Neural cell (in vitro differentiated cells): ENCODE measurements at regions not wholly inside any gene's neighbourhood (a gene's known extent, or its start where the extent isn't known, plus 50 kb on each side); places are given as distances from the start of the nearest gene placed in this dataset.
"Not testable (repeated sequence)": the region's sequence is repeated elsewhere in the genome, so short reads cannot be mapped to it uniquely, and the experiment has no call there.

Experiments
- H2AFZ ChIP-seq: fragments of 200-600, 300-800 bp; sonication (generic), shearing (Covaris generic); 2 replicates; pipeline ENCODE4 v1.6.0; 2014; ENCODE audit warnings: low read depth, mild to moderate bottlenecking, antibody characterized with exemption, low read length, moderate library complexity
- H3F3A ChIP-seq: fragments of 200-600 bp; shearing (Covaris generic); 2 replicates; pipeline ENCODE4 v1.6.1; 2016; ENCODE audit warnings: mild to moderate bottlenecking, moderate library complexity, mixed read lengths, antibody characterized with exemption, low read length; ENCODE audit not compliant: insufficient read depth, poor library complexity, severe bottlenecking
- H3K27ac ChIP-seq: fragments of 200-600, 300-800 bp; sonication (generic), shearing (Covaris generic); 2 replicates; pipeline ENCODE4 v1.5.1; 2014; ENCODE audit warnings: mild to moderate bottlenecking, low read length, moderate library complexity
- H3K27me3 ChIP-seq: fragments of 300-800, 200-600 bp; sonication (generic), shearing (Covaris generic); 2 replicates; pipeline ENCODE4 v1.6.0; 2014; ENCODE audit warnings: mild to moderate bottlenecking, low read depth, low read length, moderate library complexity; ENCODE audit not compliant: insufficient read depth
- H3K36me3 ChIP-seq: fragments of 300-800, 200-600 bp; sonication (generic), shearing (Covaris generic); 2 replicates; pipeline ENCODE4 v1.5.1; 2014; ENCODE audit warnings: mild to moderate bottlenecking, antibody characterized with exemption, low read length, moderate library complexity; ENCODE audit not compliant: insufficient read depth
- H3K4me2 ChIP-seq: fragments of 300-800, 200-600 bp; sonication (generic), shearing (Covaris generic); 2 replicates; pipeline ENCODE4 v1.6.0; 2014; ENCODE audit warnings: mild to moderate bottlenecking, low read length
- H3K4me3 ChIP-seq: fragments of 300-800, 200-600 bp; sonication (generic), shearing (Covaris generic); 2 replicates; pipeline ENCODE4 v1.5.1; 2014; ENCODE audit warnings: mild to moderate bottlenecking, low read length, moderate library complexity
- H3K79me2 ChIP-seq: fragments of 200-600 bp; shearing (Covaris generic); replicated peaks from 2 replicates; pipeline ENCODE4 v1.6.0; 2014; ENCODE audit warnings: mild to moderate bottlenecking, low read length, moderate library complexity; ENCODE audit not compliant: insufficient read depth
- H3K9ac ChIP-seq: fragments of 300-800, 200-600 bp; sonication (generic), shearing (Covaris generic); 2 replicates; pipeline ENCODE4 v1.6.1; 2016; ENCODE audit warnings: mild to moderate bottlenecking, low read length, mixed read lengths
- H3K9me2 ChIP-seq: fragments of 200-600 bp; shearing (Covaris generic); 2 replicates; pipeline ENCODE4 v1.6.1; 2016; ENCODE audit warnings: mild to moderate bottlenecking, low read length, mixed read lengths; ENCODE audit not compliant: insufficient read depth
- H3K9me3 ChIP-seq: fragments of 200-600, 300-800 bp; sonication (generic), shearing (Covaris generic); 2 replicates; pipeline ENCODE4 v1.6.1; 2016; ENCODE audit warnings: mild to moderate bottlenecking, mixed run types, low read length, moderate library complexity, mixed read lengths
- H4K20me1 ChIP-seq: fragments of 200-600 bp; shearing (Covaris generic); 2 replicates; pipeline ENCODE4 v1.6.1; 2016; ENCODE audit warnings: mild to moderate bottlenecking, mixed run types; ENCODE audit not compliant: insufficient read depth
- CTCF ChIP-seq: fragments of 450-650 bp; IDR thresholded peaks from 2 replicates; pipeline ENCODE4 v1.5.1; 2014; ENCODE audit warnings: antibody characterized with exemption, mild to moderate bottlenecking, moderate library complexity; ENCODE audit not compliant: poor library complexity, severe bottlenecking
- EP300 ChIP-seq: fragments of 450-650 bp; conservative IDR thresholded peaks from 2 replicates; pipeline ENCODE4 v1.6.1; 2014; ENCODE audit warnings: antibody characterized with exemption, mild to moderate bottlenecking, moderate library complexity; ENCODE audit not compliant: poor library complexity, severe bottlenecking
- EZH2 ChIP-seq: fragments of 200-600, 300-800 bp; shearing (Covaris generic), sonication (generic); IDR thresholded peaks from 2 replicates; pipeline ENCODE4 v1.6.1; 2014; ENCODE audit warnings: antibody characterized with exemption, low read length, borderline replicate concordance, mild to moderate bottlenecking; ENCODE audit not compliant: insufficient read depth, poor library complexity, severe bottlenecking
- MXI1 ChIP-seq: fragments of 450-650 bp; conservative IDR thresholded peaks from 2 replicates; pipeline ENCODE4 v1.6.1; 2014; ENCODE audit warnings: antibody characterized with exemption, mild to moderate bottlenecking; ENCODE audit not compliant: poor library complexity, severe bottlenecking
- POLR2AphosphoS5 ChIP-seq: IDR thresholded peaks from 2 replicates; pipeline ENCODE4 v1.6.1; 2012
- RAD21 ChIP-seq: fragments of 450-650 bp; conservative IDR thresholded peaks from 2 replicates; pipeline ENCODE4 v1.6.1; 2014; ENCODE audit warnings: antibody characterized with exemption, mild to moderate bottlenecking, moderate library complexity
- REST ChIP-seq: IDR thresholded peaks from 2 replicates; pipeline ENCODE4 v1.6.1; 2012; ENCODE audit warnings: borderline replicate concordance
- SMC3 ChIP-seq: fragments of 450-650 bp; conservative IDR thresholded peaks from 2 replicates; pipeline ENCODE4 v1.6.1; 2014; ENCODE audit warnings: antibody characterized with exemption, mild to moderate bottlenecking, moderate library complexity; ENCODE audit not compliant: poor library complexity
- TAF1 ChIP-seq: IDR thresholded peaks from 2 replicates; pipeline ENCODE4 v1.6.1; 2012; ENCODE audit warnings: low read depth

- TF ChIP-seq CTCF, result no peak
- TF ChIP-seq EP300, result no peak
- TF ChIP-seq SMC3, result no peak
- no peak for TF ChIP-seq EZH2
- no peak for TF ChIP-seq REST
- TF ChIP-seq MXI1, result no peak
- no peak for TF ChIP-seq POLR2AphosphoS5
- TF ChIP-seq RAD21, result no peak
- no peak for TF ChIP-seq TAF1
- no peaks in the 10 kb centered on the region for H3K9me2 ChIP-seq
- no peak overlapping the region for H3K4me3 ChIP-seq
- no peak overlapping the region for H3K4me2 ChIP-seq
- H3K79me2 ChIP-seq, result no peaks in the 10 kb centered on the region
- H2AFZ ChIP-seq, result no peak overlapping the region
- no peak overlapping the region for H3K27ac ChIP-seq
- H3F3A ChIP-seq, result no peaks in the 10 kb centered on the region
- H3K27me3 ChIP-seq, result no peaks in the 10 kb centered on the region
- no peak overlapping the region for H3K9ac ChIP-seq
- no peaks in the 10 kb centered on the region for H3K36me3 ChIP-seq
- H3K9me3 ChIP-seq, result no peaks in the 10 kb centered on the region
- no peaks in the 10 kb centered on the region for H4K20me1 ChIP-seq
These were observed 1077.5 kb downstream of the PCDH9 start for GRCh38 chr13:66152596-66152995.

- not testable (repeated sequence) for H3K79me2 ChIP-seq, H3K9me2 ChIP-seq, H3K9me3 ChIP-seq, H3K27me3 ChIP-seq, H3K27ac ChIP-seq, H2AFZ ChIP-seq, H3F3A ChIP-seq, H3K36me3 ChIP-seq, H4K20me1 ChIP-seq, H3K4me2 ChIP-seq, H3K9ac ChIP-seq, H3K4me3 ChIP-seq
These were observed 1085.8 kb downstream of the PCDH9 start for GRCh38 chr13:66144357-66144756.

- Histone ChIP-seq H3K4me2 (no peak overlapping the region), H3F3A (no peaks in the 10 kb centered on the region), H3K36me3 (no peaks in the 10 kb centered on the region), H4K20me1 (no peaks in the 10 kb centered on the region), H3K9ac (no peak overlapping the region), H3K27me3 (no peaks in the 10 kb centered on the region), H3K79me2 (no peaks in the 10 kb centered on the region), H3K9me3 (no peaks in the 10 kb centered on the region), H3K9me2 (no peaks in the 10 kb centered on the region), H3K27ac (no peak overlapping the region), H3K4me3 (no peak overlapping the region), H2AFZ (no peak overlapping the region)
- no peak for TF ChIP-seq POLR2AphosphoS5
- no peak for TF ChIP-seq EZH2
- no peak for TF ChIP-seq SMC3
- TF ChIP-seq REST, result no peak
- TF ChIP-seq CTCF, result no peak
- no peak for TF ChIP-seq RAD21
- TF ChIP-seq EP300, result no peak
- TF ChIP-seq MXI1, result no peak
- TF ChIP-seq TAF1, result no peak
These were observed 1090.4 kb downstream of the PCDH9 start for GRCh38 chr13:66139701-66140100.
